Mesothelial cell of epicardium (in vitro differentiated cells): ENCODE measurements at regions not wholly inside any gene's neighbourhood (a gene's known extent, or its start where the extent isn't known, plus 50 kb on each side); places are given as distances from the start of the nearest gene placed in this dataset.
"Not testable (repeated sequence)": the region's sequence is repeated elsewhere in the genome, so short reads cannot be mapped to it uniquely, and the experiment has no call there.

ENCODE experiments used
- DNase-seq, 2 experiments: peaks; one replicate each; pipeline ENCODE4 v3.0.0; 2021; ENCODE audit warnings: low spot score in 2 of 2; ENCODE audit not compliant: unreplicated experiment in 2 of 2
- H3K27ac Mint-ChIP-seq: 2 replicates; pipeline ENCODE4 v1.8.0; 2021; ENCODE audit warnings: mixed read lengths
- H3K27me3 Mint-ChIP-seq: 2 replicates; pipeline ENCODE4 v1.8.0; 2021; ENCODE audit warnings: low read depth, mixed read lengths
- H3K36me3 Mint-ChIP-seq: 2 replicates; pipeline ENCODE4 v1.8.0; 2021; ENCODE audit warnings: mixed read lengths
- H3K4me1 Mint-ChIP-seq: 2 replicates; pipeline ENCODE4 v1.8.0; 2021; ENCODE audit warnings: mixed read lengths
- H3K4me3 Mint-ChIP-seq: 2 replicates; pipeline ENCODE4 v1.8.0; 2021; ENCODE audit warnings: mild to moderate bottlenecking, moderate library complexity, mixed read lengths
- H3K9me3 Mint-ChIP-seq: 2 replicates; pipeline ENCODE4 v1.8.0; 2021; ENCODE audit warnings: mixed read lengths
- CTCF ChIP-seq: fragments of 200-600 bp; sonication (generic); IDR thresholded peaks from one replicate; pipeline ENCODE4 v1.5.0; 2021; ENCODE audit warnings: antibody characterized with exemption; ENCODE audit not compliant: unreplicated experiment

GRCh38 chr9:38244971-38245370 is 147.5 kb upstream of the ALDH1B1 start:
- no peaks in the 10 kb centered on the region for H3K27me3 Mint-ChIP-seq
- H3K4me3 Mint-ChIP-seq = no peak overlapping the region
- H3K9me3 Mint-ChIP-seq = peaks cover 6% of the 10 kb centered on the region
- no peak for TF ChIP-seq CTCF
- H3K27ac Mint-ChIP-seq = peak overlapping the region; percentile 93
- peaks cover 4% of the 10 kb centered on the region for H3K36me3 Mint-ChIP-seq
- no peak for DNase-seq
- H3K4me1 Mint-ChIP-seq = peaks cover 4% of the 10 kb centered on the region

- peaks cover 4% of the 10 kb centered on the region for H3K4me1 Mint-ChIP-seq
- TF ChIP-seq CTCF = no peak
- DNase-seq = no peak
- peaks cover 4% of the 10 kb centered on the region for H3K36me3 Mint-ChIP-seq
- no peak overlapping the region for H3K4me3 Mint-ChIP-seq
- no peak overlapping the region for H3K27ac Mint-ChIP-seq
- H3K9me3 Mint-ChIP-seq = peaks cover 8% of the 10 kb centered on the region
- H3K27me3 Mint-ChIP-seq = no peaks in the 10 kb centered on the region
These were observed 148.5 kb upstream of the ALDH1B1 start for GRCh38 chr9:38243993-38244392.

GRCh38 chr9:38242151-38242550 is 150.4 kb upstream of the ALDH1B1 start:
- not testable (repeated sequence) for H3K27ac Mint-ChIP-seq, H3K9me3 Mint-ChIP-seq, DNase-seq, H3K36me3 Mint-ChIP-seq, H3K4me1 Mint-ChIP-seq, H3K27me3 Mint-ChIP-seq, H3K4me3 Mint-ChIP-seq

DNA sequence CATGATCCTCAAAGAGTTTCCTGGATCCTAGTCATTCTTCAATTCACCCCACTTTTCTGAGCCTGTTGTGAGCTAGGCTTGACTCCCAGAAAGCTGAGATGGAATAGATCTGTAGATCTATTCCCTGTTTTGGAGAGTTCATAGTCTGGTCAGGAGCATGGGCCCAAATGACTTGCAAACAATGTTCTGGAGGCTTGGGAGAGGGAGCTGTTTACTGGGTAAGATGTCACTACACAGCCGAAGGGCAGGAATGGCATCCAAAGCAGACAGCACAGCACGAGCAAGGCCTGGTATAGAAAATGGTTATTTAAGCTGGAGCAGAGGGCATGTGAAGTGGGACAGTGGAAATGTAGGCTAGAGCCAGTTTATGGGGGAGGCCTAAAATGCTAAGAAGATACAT is 152.5 kb upstream of the ALDH1B1 start:
- Mint-ChIP-seq H3K27me3 (no peaks in the 10 kb centered on the region), H3K36me3 (peaks cover 4% of the 10 kb centered on the region), H3K4me1 (peaks cover 5% of the 10 kb centered on the region), H3K27ac (no peak overlapping the region), H3K9me3 (peaks cover 8% of the 10 kb centered on the region), H3K4me3 (no peak overlapping the region)
- DNase-seq = no peak
- no peak for TF ChIP-seq CTCF

- no peak for DNase-seq
- Mint-ChIP-seq H3K36me3 (no peaks in the 10 kb centered on the region), H3K27ac (no peak overlapping the region), H3K27me3 (no peaks in the 10 kb centered on the region), H3K4me3 (no peak overlapping the region), H3K4me1 (peaks cover 8% of the 10 kb centered on the region), H3K9me3 (peaks cover 5% of the 10 kb centered on the region)
- no peak for TF ChIP-seq CTCF
These were observed 157.3 kb upstream of the ALDH1B1 start for GRCh38 chr9:38235244-38235643.

- H3K27me3 Mint-ChIP-seq = no peaks in the 10 kb centered on the region
- TF ChIP-seq CTCF = no peak
- H3K27ac Mint-ChIP-seq = no peak overlapping the region
- no peak for DNase-seq
- no peak overlapping the region for H3K4me3 Mint-ChIP-seq
- no peaks in the 10 kb centered on the region for H3K36me3 Mint-ChIP-seq
- peaks cover 5% of the 10 kb centered on the region for H3K9me3 Mint-ChIP-seq
- H3K4me1 Mint-ChIP-seq = peaks cover 12% of the 10 kb centered on the region
These were observed 157.9 kb upstream of the ALDH1B1 start for GRCh38 chr9:38234479-38235170.
